Thymus (tissue), 11 donors: ENCODE measurements at regions not wholly inside any gene's neighbourhood (a gene's known extent, or its start where the extent isn't known, plus 50 kb on each side); places are given as distances from the start of the nearest gene placed in this dataset.

Source experiments
- DNase-seq, 9 donors: peaks; one replicate each; pipeline ENCODE4 v3.0.0-alpha.2; 2013; ENCODE audit warnings: low spot score in 9 of 9, low read depth in 6 of 9, missing footprints in 1 of 9
- H3K27ac ChIP-seq, 2 donors: one replicate each; pipeline ENCODE4 v1.5.1; 2013; ENCODE audit warnings: control low read depth in 1 of 2, low read depth in 1 of 2, low read length in 1 of 2, mild to moderate bottlenecking in 1 of 2, moderate library complexity in 1 of 2
- H3K27me3 ChIP-seq, 2 donors: one replicate each; pipeline ENCODE4 v1.5.1; 2013; ENCODE audit warnings: low read length in 1 of 2; ENCODE audit not compliant: control insufficient read depth in 2 of 2, insufficient read depth in 1 of 2
- H3K36me3 ChIP-seq, 2 donors: one replicate each; pipeline ENCODE4 v1.5.1; 2013; ENCODE audit warnings: low read length in 1 of 2, mild to moderate bottlenecking in 1 of 2, moderate library complexity in 1 of 2; ENCODE audit not compliant: control insufficient read depth in 2 of 2, insufficient read depth in 2 of 2
- H3K4me1 ChIP-seq, 2 donors: one replicate each; pipeline ENCODE4 v1.5.1; 2013; ENCODE audit warnings: low read length in 2 of 2; ENCODE audit not compliant: control insufficient read depth in 2 of 2, insufficient read depth in 2 of 2
- H3K4me3 ChIP-seq, 2 donors: one replicate each; pipeline ENCODE4 v1.5.1; 2013; ENCODE audit warnings: low read length in 2 of 2, control low read depth in 1 of 2, mild to moderate bottlenecking in 1 of 2
- H3K9me3 ChIP-seq, 2 donors: one replicate each; pipeline ENCODE4 v1.5.1; 2013; ENCODE audit warnings: low read length in 1 of 2, mild to moderate bottlenecking in 1 of 2; ENCODE audit not compliant: control insufficient read depth in 2 of 2, insufficient read depth in 1 of 2
- WGBS: extraction: QIAGEN DNeasy Blood & Tissue Kit; methylation state at CpG from one replicate; pipeline ENCODE4 v1.1.7; 2013; 5-methylcytosine and 5-hydroxymethylcytosine counted together
- donor health status: healthy.

DNA sequence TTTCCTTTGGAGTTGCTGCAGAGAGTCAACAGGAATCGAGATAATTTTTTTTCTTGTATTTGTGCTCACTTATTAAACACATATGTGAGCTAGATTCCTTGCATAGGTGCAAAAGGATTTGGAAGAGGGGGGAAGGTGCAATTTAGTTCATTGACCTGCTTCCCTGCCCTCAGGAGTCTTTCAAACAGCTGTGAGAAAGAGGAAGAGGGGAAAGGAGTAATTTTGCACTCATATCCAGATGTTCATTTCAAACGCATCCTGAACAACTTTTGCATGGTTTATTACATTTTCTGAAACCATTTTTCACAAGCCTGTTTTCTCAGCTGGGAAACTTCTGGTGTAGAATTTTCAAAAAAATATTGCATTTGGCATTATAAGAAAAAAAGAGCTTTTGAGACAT lies 795.0 kb downstream of the MAFB start:
- WGBS, result 89% methylated on average over 2 of the region's 2 CpGs
- Histone ChIP-seq H3K9me3 (no peaks in the 10 kb centered on the region), H3K4me3 (no peak overlapping the region), H3K27ac (no peak overlapping the region), H3K4me1 (no peaks in the 10 kb centered on the region), H3K27me3 (no peaks in the 10 kb centered on the region), H3K36me3 (no peaks in the 10 kb centered on the region)
- DNase-seq, result no peak

DNA sequence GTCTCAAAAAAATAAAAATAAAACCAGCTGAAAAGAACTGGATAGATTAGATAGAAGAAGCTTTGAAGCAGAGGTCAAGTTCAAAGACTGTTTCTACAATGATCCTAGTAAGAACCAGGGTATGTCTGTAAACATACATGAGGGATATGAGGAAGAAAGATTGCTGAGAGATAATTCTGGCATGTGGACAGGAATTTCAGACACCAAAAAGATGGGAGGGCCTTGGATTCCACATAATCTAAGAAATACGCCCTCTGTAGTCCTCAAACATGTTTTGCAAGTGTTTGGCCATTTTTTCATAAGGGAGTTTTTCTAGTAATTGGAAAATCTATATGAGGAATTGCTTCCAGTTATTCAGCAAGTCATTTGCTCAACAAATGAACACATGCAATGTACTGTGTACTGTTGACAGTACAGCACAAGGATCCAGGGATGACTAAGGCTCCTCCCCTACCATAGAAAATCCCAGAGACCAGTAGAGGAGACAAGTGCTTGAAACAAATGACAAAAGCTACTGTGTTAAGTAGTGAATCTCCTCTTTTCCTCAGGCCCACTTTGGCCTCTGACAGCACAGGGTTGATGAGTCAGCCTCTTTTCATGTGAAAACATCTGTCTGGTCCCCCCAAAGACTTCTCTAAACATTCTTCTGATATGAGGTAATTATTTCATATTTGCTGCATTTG lies 795.9 kb downstream of the MAFB start:
- no peak overlapping the region for H3K27ac ChIP-seq
- no peak for DNase-seq
- no peaks in the 10 kb centered on the region for H3K4me1 ChIP-seq
- H3K27me3 ChIP-seq, result no peaks in the 10 kb centered on the region
- no peaks in the 10 kb centered on the region for H3K9me3 ChIP-seq
- H3K4me3 ChIP-seq, result no peak overlapping the region
- WGBS, result 91% methylated on average over 1 of the region's 1 CpG
- H3K36me3 ChIP-seq, result no peaks in the 10 kb centered on the region

- Histone ChIP-seq H3K4me1 (no peaks in the 10 kb centered on the region), H3K9me3 (no peaks in the 10 kb centered on the region), H3K27ac (no peak overlapping the region), H3K4me3 (no peak overlapping the region), H3K36me3 (no peaks in the 10 kb centered on the region), H3K27me3 (no peaks in the 10 kb centered on the region)
- DNase-seq, result no peak
- 94% methylated on average over 1 of the region's 1 CpG for WGBS
Measured at GRCh38 chr20:39890697-39891096, 798.3 kb downstream of the MAFB start.

- Histone ChIP-seq H3K4me3 (no peak overlapping the region), H3K9me3 (no peaks in the 10 kb centered on the region), H3K4me1 (no peaks in the 10 kb centered on the region), H3K27ac (no peak overlapping the region), H3K27me3 (no peaks in the 10 kb centered on the region), H3K36me3 (no peaks in the 10 kb centered on the region)
- no peak for DNase-seq
- 87% methylated on average over 2 of the region's 2 CpGs for WGBS
Measured at GRCh38 chr20:39888310-39888709, 800.7 kb downstream of the MAFB start.

DNA sequence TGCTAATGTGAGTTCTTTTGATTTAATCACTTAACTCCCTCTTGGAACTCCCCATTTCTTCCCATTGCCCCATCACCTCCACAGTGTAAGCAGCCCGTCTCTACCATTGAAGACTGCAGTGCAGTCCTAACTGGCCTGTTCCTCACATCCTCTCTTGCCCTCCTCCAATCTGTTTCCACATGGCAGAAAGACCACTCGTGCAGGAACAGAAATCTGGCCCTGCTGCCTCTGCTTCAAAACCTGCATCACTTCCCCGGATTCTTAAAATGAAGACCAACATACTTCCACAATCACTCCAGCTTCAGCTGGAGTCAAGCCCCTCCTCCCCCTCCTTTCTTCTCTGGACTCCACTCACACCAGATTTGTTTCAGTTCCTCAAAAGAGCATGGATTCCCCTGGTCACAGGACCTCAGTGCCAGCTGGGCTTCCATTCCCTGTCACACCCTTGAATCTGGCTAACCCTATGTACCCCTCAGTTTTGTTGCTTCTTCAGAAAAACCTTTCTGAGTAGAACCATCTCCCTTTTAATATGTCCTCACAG lies 802.3 kb downstream of the MAFB start:
- WGBS, result 68% methylated on average over 3 of the region's 3 CpGs
- no peaks in the 10 kb centered on the region for H3K4me1 ChIP-seq
- no peaks in the 10 kb centered on the region for H3K36me3 ChIP-seq
- no peaks in the 10 kb centered on the region for H3K9me3 ChIP-seq
- no peak overlapping the region for H3K4me3 ChIP-seq
- peak overlapping the region in 1 of 2 donors; percentile 8 for H3K27ac ChIP-seq
- DNase-seq, result peak in 1 of 9 donors; percentile 5
- no peaks in the 10 kb centered on the region for H3K27me3 ChIP-seq

DNA sequence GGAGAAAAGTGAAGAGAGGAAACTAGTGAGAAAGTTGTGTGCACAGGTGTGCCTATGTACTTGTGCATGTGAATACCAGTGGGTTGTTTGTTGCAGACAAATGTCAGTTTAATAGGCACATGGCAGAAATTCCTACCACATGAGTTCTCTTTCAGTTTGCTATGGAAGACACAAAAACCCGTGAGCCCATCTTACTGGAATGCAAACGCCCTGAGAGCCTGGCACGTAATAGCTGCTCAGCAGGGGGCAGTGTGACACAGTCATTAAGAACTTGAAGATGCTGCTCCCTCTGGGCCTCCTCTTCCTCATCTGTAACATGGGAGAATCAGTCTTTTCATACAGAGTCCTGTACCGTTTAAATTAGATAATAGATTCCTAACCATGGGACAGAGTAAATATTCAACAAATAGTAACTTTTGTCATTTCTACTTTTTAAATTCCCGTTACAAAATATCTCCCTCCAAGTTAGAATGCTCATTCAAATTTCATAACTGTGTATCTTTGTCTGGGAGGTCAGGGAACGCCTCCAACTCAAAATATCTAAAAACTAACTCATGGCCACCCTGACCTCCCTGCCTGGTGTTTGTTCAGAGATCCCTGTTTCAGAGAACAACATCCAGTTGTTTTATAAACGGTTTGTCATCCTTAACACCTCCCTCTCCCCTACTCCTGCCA lies 802.9 kb downstream of the MAFB start:
- no peaks in the 10 kb centered on the region for H3K4me1 ChIP-seq
- H3K36me3 ChIP-seq, result no peaks in the 10 kb centered on the region
- DNase-seq, result peak in 2 of 9 donors; percentile 5 to 30
- no peak overlapping the region for H3K27ac ChIP-seq
- 55% methylated on average over 7 of the region's 7 CpGs for WGBS
- H3K9me3 ChIP-seq, result no peaks in the 10 kb centered on the region
- H3K27me3 ChIP-seq, result no peaks in the 10 kb centered on the region
- H3K4me3 ChIP-seq, result no peak overlapping the region

DNA sequence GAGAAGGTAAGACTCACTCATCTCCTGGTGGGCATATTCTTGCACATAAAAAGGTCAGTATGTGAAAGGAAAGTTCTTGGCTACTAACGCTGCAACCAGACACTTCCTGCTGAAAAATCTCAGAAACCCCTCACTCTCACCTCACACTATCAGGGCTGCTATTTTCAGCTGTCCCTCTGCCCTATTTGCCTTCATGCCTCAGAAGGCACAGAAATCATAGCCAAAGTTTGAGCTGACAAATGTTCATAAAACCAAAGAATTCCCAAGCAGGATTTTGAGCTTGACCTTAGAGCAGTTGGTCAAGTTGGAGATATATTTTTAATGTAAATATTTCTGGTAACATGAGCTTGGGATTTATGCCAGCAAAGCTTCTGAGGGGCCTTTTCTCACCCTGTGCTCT lies 806.2 kb downstream of the MAFB start:
- DNase-seq, result no peak
- no peak overlapping the region for H3K27ac ChIP-seq
- 84% methylated on average over 1 of the region's 1 CpG for WGBS
- H3K4me3 ChIP-seq, result no peak overlapping the region
- H3K27me3 ChIP-seq, result no peaks in the 10 kb centered on the region
- no peaks in the 10 kb centered on the region for H3K4me1 ChIP-seq
- H3K36me3 ChIP-seq, result no peaks in the 10 kb centered on the region
- no peaks in the 10 kb centered on the region for H3K9me3 ChIP-seq

- Histone ChIP-seq H3K27ac (no peak overlapping the region), H3K9me3 (no peaks in the 10 kb centered on the region), H3K36me3 (no peaks in the 10 kb centered on the region), H3K4me1 (no peaks in the 10 kb centered on the region), H3K4me3 (no peak overlapping the region), H3K27me3 (no peaks in the 10 kb centered on the region)
- DNase-seq, result no peak
- WGBS, result 94% methylated on average over 4 of the region's 4 CpGs
Measured at GRCh38 chr20:39880890-39881289, 808.1 kb downstream of the MAFB start.

- 92% methylated on average over 2 of the region's 2 CpGs for WGBS
- no peaks in the 10 kb centered on the region for H3K36me3 ChIP-seq
- H3K4me1 ChIP-seq, result no peaks in the 10 kb centered on the region
- no peaks in the 10 kb centered on the region for H3K27me3 ChIP-seq
- H3K27ac ChIP-seq, result no peak overlapping the region
- no peak overlapping the region for H3K4me3 ChIP-seq
- H3K9me3 ChIP-seq, result no peaks in the 10 kb centered on the region
- no peak for DNase-seq
Measured at GRCh38 chr20:39879296-39879695, 809.7 kb downstream of the MAFB start.
